Lower leg skin (tissue), 3 donors: ENCODE measurements at regions not wholly inside any gene's neighbourhood (a gene's known extent, or its start where the extent isn't known, plus 50 kb on each side); places are given as distances from the start of the nearest gene placed in this dataset.

Experiments used
- CTCF ChIP-seq, 3 donors: fragments of 450-650 bp; IDR thresholded peaks; one replicate each; pipeline ENCODE4 v1.5.1; 2016; ENCODE audit warnings: antibody characterized with exemption in 3 of 3, mild to moderate bottlenecking in 3 of 3, moderate library complexity in 2 of 3
- POLR2A ChIP-seq, 2 donors: fragments of 450-650 bp; IDR thresholded peaks; one replicate each; pipeline ENCODE4 v1.6.1; 2016 to 2017; ENCODE audit warnings: antibody characterized with exemption in 2 of 2, mild to moderate bottlenecking in 1 of 2, moderate library complexity in 1 of 2

- TF ChIP-seq CTCF (IDR thresholded peaks at IDR 0.05): no peak
- TF ChIP-seq POLR2A (IDR thresholded peaks at IDR 0.05): no peak
These were observed 627.4 kb upstream of the NR5A2 start for GRCh38 chr1:199399996-199400724.
